B cell (primary cell): ENCODE measurements at regions not wholly inside any gene's neighbourhood (a gene's known extent, or its start where the extent isn't known, plus 50 kb on each side); places are given as distances from the start of the nearest gene placed in this dataset.

Source experiments
- ATAC-seq: fragments of 200-7000 bp; cut with Tn5 transposase; one replicate; pipeline ENCODE4 v1.10.0; 2021; ENCODE audit warnings: low read depth, mild to moderate bottlenecking, moderate number of reproducible peaks, moderate library complexity
- CTCF ChIA-PET: fragments of 350-600 bp; sonication (Branson Sonifier 250); formaldehyde crosslinking; loops from one replicate; lab custom pipeline; 2021; ENCODE audit warnings: antibody characterized with exemption, inconsistent platforms; lab: Charles Lee
- POLR2A ChIA-PET: fragments of 350-600 bp; sonication (Branson Sonifier 250); formaldehyde crosslinking; loops from one replicate; lab custom pipeline; 2021; ENCODE audit warnings: antibody characterized with exemption; lab: Charles Lee
- DNase-seq: peaks from one replicate; pipeline ENCODE4 v3.0.0; 2013
- H2AFZ ChIP-seq: 2 replicates; pipeline ENCODE4 v1.6.1; 2012; ENCODE audit warnings: mild to moderate bottlenecking, low read depth, low read length; ENCODE audit not compliant: insufficient read depth, poor library complexity, severe bottlenecking
- H3K27ac ChIP-seq, 2 donors: 1 replicate in 1 of 2; 2 replicates in 1 of 2; pipeline ENCODE4 v1.5.1; 2012 to 2013; ENCODE audit warnings: low read length in 2 of 2, mild to moderate bottlenecking in 2 of 2, moderate library complexity in 1 of 2
- H3K27me3 ChIP-seq, 4 experiments: fragments of 200-600 bp in 1 of 4; sonication (generic) in 1 of 4; replicated peaks in 1 of 4; 1 replicate in 2 of 4; 2 replicates in 2 of 4; pipeline versions ENCODE4 v1.6.1 to v1.7.0; 2013 to 2016; ENCODE audit warnings: low read length in 3 of 4, mild to moderate bottlenecking in 2 of 4, mixed read lengths in 1 of 4, moderate library complexity in 1 of 4; ENCODE audit not compliant: insufficient read depth in 4 of 4, control insufficient read depth in 3 of 4; ENCODE audit errors: control extremely low read depth in 1 of 4
- H3K36me3 ChIP-seq, 2 experiments: replicated peaks in 1 of 2; 1 replicate in 1 of 2; 2 replicates in 1 of 2; pipeline versions ENCODE4 v1.6.1 to v1.7.1; 2013; ENCODE audit warnings: low read length in 1 of 2; ENCODE audit not compliant: insufficient read depth in 2 of 2, control insufficient read depth in 1 of 2; ENCODE audit errors: control extremely low read depth in 1 of 2, extremely low read depth in 1 of 2
- H3K4me1 ChIP-seq, 2 donors: fragments of 200-600 bp in 1 of 2; sonication (generic) in 1 of 2; 1 replicate in 1 of 2; 2 replicates in 1 of 2; pipeline versions ENCODE4 v1.5.1 to v1.6.1; 2013 to 2017; ENCODE audit warnings: low read length in 2 of 2; ENCODE audit not compliant: control insufficient read depth in 2 of 2, insufficient read depth in 2 of 2
- H3K4me2 ChIP-seq: replicated peaks from 2 replicates; pipeline ENCODE3; 2012; ENCODE audit warnings: mild to moderate bottlenecking, low read depth, low read length; ENCODE audit not compliant: poor library complexity, severe bottlenecking
- H3K4me3 ChIP-seq, 5 experiments: fragments of 200-600 bp in 1 of 5; sonication (generic) in 1 of 5; 1 replicate in 3 of 5; 2 replicates in 2 of 5; pipeline versions ENCODE4 v1.5.1 to v1.7.0; 2011 to 2016; ENCODE audit warnings: low read length in 4 of 5, mild to moderate bottlenecking in 4 of 5, low read depth in 2 of 5, control low read depth in 1 of 5, moderate library complexity in 1 of 5; ENCODE audit not compliant: insufficient read depth in 1 of 5; ENCODE audit errors: control extremely low read depth in 1 of 5, extremely low read depth in 1 of 5
- H3K79me2 ChIP-seq: fragments of 200-600 bp; sonication (generic); one replicate; pipeline ENCODE4 v1.6.0; 2016; ENCODE audit warnings: low read length; ENCODE audit not compliant: control insufficient read depth, insufficient read depth
- H3K9ac ChIP-seq: fragments of 200-600 bp; sonication (generic); 2 replicates; pipeline ENCODE4 v1.6.1; 2017; ENCODE audit warnings: mild to moderate bottlenecking, low read length, moderate library complexity
- H3K9me3 ChIP-seq, 3 donors: one replicate each; pipeline versions ENCODE4 v1.6.1 to v1.7.1; 2013; ENCODE audit warnings: low read length in 2 of 3; ENCODE audit not compliant: control insufficient read depth in 2 of 3, insufficient read depth in 1 of 3; ENCODE audit errors: control extremely low read depth in 1 of 3
- H4K20me1 ChIP-seq: 2 replicates; pipeline ENCODE4 v1.6.0; 2012; ENCODE audit warnings: mild to moderate bottlenecking, low read length; ENCODE audit not compliant: insufficient read depth, control insufficient read depth, poor library complexity, severe bottlenecking
- H3K27ac Mint-ChIP-seq: one replicate; pipeline ENCODE4 v1.8.0; 2021; ENCODE audit warnings: mixed read lengths
- H3K27me3 Mint-ChIP-seq: one replicate; pipeline ENCODE4 v1.8.0; 2021; ENCODE audit warnings: mixed read lengths
- H3K4me1 Mint-ChIP-seq: one replicate; pipeline ENCODE4 v1.8.0; 2021; ENCODE audit warnings: mixed read lengths
- H3K4me3 Mint-ChIP-seq: one replicate; pipeline ENCODE4 v1.8.0; 2021; ENCODE audit warnings: mixed read lengths
- H3K9me3 Mint-ChIP-seq: one replicate; pipeline ENCODE4 v1.8.0; 2022; ENCODE audit warnings: mixed read lengths; ENCODE audit not compliant: insufficient read depth
- EZH2 ChIP-seq: IDR thresholded peaks from 2 replicates; pipeline ENCODE4 v1.6.1; 2012; ENCODE audit warnings: borderline replicate concordance, low read depth, mild to moderate bottlenecking, moderate library complexity, low read length; ENCODE audit not compliant: insufficient read depth, poor library complexity, severe bottlenecking
- WGBS: methylation state at CpG from one replicate; pipeline ENCODE4 v1.1.5; 2013; ENCODE audit warnings: missing lambda C conversion rate; ENCODE audit not compliant: insufficient coverage; 5-methylcytosine and 5-hydroxymethylcytosine counted together
- intact Hi-C: fragments of 100-400 bp; cut with micrococcal nuclease; formaldehyde crosslinking; loops from one replicate; pipeline ENCODE4 v1.10.0; 2022
- TF ChIP-seq, protein P1 (sequence below): fragments of 200-600 bp; IDR thresholded peaks from one replicate; pipeline ENCODE4 v1.8.0; 2022; ENCODE audit warnings: antibody characterized with exemption, mild to moderate bottlenecking

DNA sequence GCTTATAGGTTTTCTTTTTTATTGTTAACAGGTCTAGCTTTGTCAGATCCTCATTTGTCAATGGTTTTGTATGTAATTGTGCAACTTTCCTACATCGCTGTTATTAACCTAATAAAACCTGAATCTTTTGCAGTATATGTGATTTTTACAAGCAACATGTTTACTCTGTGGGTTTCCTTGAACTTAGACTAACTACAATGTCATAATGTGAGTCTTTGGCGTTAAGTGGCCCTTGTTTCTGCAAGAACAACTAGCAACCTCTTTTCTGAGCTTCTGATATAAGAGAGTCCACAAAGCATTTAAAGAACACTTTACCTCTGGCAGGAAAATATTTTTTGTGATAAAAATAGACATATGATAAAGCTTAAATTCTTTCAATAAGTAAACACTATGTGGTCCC, 230.3 kb upstream of the CFAP20DC start:
- H3K27ac ChIP-seq: no peak overlapping the region
- no peaks in the 10 kb centered on the region for H3K4me1 ChIP-seq
- no peak overlapping the region for H3K27ac Mint-ChIP-seq
- no peak for TF ChIP-seq EZH2
- TF ChIP-seq, protein P1, sequence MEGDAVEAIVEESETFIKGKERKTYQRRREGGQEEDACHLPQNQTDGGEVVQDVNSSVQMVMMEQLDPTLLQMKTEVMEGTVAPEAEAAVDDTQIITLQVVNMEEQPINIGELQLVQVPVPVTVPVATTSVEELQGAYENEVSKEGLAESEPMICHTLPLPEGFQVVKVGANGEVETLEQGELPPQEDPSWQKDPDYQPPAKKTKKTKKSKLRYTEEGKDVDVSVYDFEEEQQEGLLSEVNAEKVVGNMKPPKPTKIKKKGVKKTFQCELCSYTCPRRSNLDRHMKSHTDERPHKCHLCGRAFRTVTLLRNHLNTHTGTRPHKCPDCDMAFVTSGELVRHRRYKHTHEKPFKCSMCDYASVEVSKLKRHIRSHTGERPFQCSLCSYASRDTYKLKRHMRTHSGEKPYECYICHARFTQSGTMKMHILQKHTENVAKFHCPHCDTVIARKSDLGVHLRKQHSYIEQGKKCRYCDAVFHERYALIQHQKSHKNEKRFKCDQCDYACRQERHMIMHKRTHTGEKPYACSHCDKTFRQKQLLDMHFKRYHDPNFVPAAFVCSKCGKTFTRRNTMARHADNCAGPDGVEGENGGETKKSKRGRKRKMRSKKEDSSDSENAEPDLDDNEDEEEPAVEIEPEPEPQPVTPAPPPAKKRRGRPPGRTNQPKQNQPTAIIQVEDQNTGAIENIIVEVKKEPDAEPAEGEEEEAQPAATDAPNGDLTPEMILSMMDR: no peak
- no peak overlapping the region for H3K4me3 Mint-ChIP-seq
- H3K36me3 ChIP-seq: no peaks in the 10 kb centered on the region
- ChIA-PET CTCF (no interaction called here), POLR2A (no interaction called here)
- no peaks in the 10 kb centered on the region for H3K4me1 Mint-ChIP-seq
- peaks cover 0 to 3% (median 0%) of the 10 kb centered on the region in 3 donors for H3K9me3 ChIP-seq
- H3K9me3 Mint-ChIP-seq: no peaks in the 10 kb centered on the region
- H4K20me1 ChIP-seq: no peaks in the 10 kb centered on the region
- no CpG with 5 or more reads among the region's 2 CpGs for WGBS
- intact Hi-C loops: no loop called here
- H3K27me3 ChIP-seq: no peaks in the 10 kb centered on the region
- no peaks in the 10 kb centered on the region for H3K79me2 ChIP-seq
- ATAC-seq (no peak), DNase-seq (no peak)
- no peaks in the 10 kb centered on the region for H3K27me3 Mint-ChIP-seq
- H3K4me3 ChIP-seq: no peak overlapping the region
- no peak overlapping the region for H3K4me2 ChIP-seq
- no peak overlapping the region for H2AFZ ChIP-seq
- no peak overlapping the region for H3K9ac ChIP-seq

DNA sequence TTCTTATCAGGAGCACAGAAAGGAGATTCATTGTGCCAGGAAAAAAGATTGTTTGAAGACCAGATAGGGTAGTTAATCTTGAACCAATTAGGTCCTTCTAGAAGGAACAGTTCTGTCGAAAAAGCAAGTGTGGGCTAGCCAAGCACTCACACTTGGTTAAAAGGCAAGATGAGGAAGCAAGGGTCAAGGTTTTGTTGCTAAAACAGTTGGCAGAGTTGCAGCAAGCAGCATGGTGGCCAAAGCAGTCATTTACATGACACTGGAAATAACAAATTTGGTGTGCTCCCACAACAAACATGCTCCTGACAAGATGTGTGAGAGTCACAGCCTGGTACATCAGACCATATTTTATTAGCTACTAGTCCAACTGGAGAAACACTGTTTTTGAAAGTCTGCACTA, 228.0 kb upstream of the CFAP20DC start:
- POLR2A ChIA-PET: no interaction called here
- no peak overlapping the region for H3K4me2 ChIP-seq
- H4K20me1 ChIP-seq: no peaks in the 10 kb centered on the region
- Mint-ChIP-seq H3K9me3 (no peaks in the 10 kb centered on the region), H3K27me3 (no peaks in the 10 kb centered on the region), H3K27ac (no peak overlapping the region), H3K4me1 (no peaks in the 10 kb centered on the region), H3K4me3 (no peak overlapping the region)
- DNase-seq (no peak), ATAC-seq (no peak)
- no peak overlapping the region for H3K27ac ChIP-seq
- no peak for TF ChIP-seq EZH2
- TF ChIP-seq, protein P1: no peak
- H3K4me3 ChIP-seq: no peak overlapping the region
- no peaks in the 10 kb centered on the region for H3K27me3 ChIP-seq
- no peaks in the 10 kb centered on the region for H3K36me3 ChIP-seq
- H3K79me2 ChIP-seq: no peaks in the 10 kb centered on the region
- H2AFZ ChIP-seq: no peak overlapping the region
- 85% methylated on average over 1 of the region's 1 CpG for WGBS
- CTCF ChIA-PET: no interaction called here
- intact Hi-C loops: no loop called here
- H3K4me1 ChIP-seq: no peaks in the 10 kb centered on the region
- no peaks in the 10 kb centered on the region for H3K9me3 ChIP-seq
- H3K9ac ChIP-seq: no peak overlapping the region
